A673 (cell line): ENCODE measurements at regions not wholly inside any gene's neighbourhood (a gene's known extent, or its start where the extent isn't known, plus 50 kb on each side); places are given as distances from the start of the nearest gene placed in this dataset.
A peak's percentile ranks its signal among the peaks of the same experiment; 100 is the strongest.
"Not testable (repeated sequence)": the region's sequence is repeated elsewhere in the genome, so short reads cannot be mapped to it uniquely, and the experiment has no call there.

Source experiments
- BruUV-seq: library from RNA; stranded (reverse); fragments of 400-500 nt; replicated peaks from 2 replicates; lab custom pipeline; 2021; lab: Mats Ljungman, UMichigan
- CTCF ChIA-PET: fragments of 300-600 bp; sonication (Branson Sonifier 250); formaldehyde crosslinking; loops from one replicate; lab custom pipeline; 2022; ENCODE audit warnings: antibody characterized with exemption; lab: Charles Lee
- POLR2A ChIA-PET: fragments of 300-600 bp; sonication (Branson Sonifier 250); formaldehyde crosslinking; loops from one replicate; lab custom pipeline; 2022; ENCODE audit warnings: antibody characterized with exemption; ENCODE audit not compliant: low non-redundant PET; lab: Charles Lee
- DNase-seq: peaks from one replicate; pipeline ENCODE4 v3.0.0-alpha.2; 2015; ENCODE audit warnings: low spot score
- H3K27ac ChIP-seq: fragments of 200-600 bp; sonication (generic); 2 replicates; pipeline ENCODE4 v1.5.1; 2016; ENCODE audit warnings: mixed run types, low read depth, mild to moderate bottlenecking, mixed read lengths, antibody characterized with exemption, low read length; ENCODE audit not compliant: poor library complexity, severe bottlenecking
- H3K27me3 ChIP-seq: fragments of 200-600 bp; sonication (generic); replicated peaks from 2 replicates; pipeline ENCODE4 v1.6.1; 2017; ENCODE audit warnings: mixed run types, low read depth, mild to moderate bottlenecking, mixed read lengths, antibody characterized with exemption, low read length; ENCODE audit not compliant: insufficient read depth, poor library complexity
- H3K36me3 ChIP-seq: fragments of 200-600 bp; sonication (generic); 2 replicates; pipeline ENCODE4 v1.6.1; 2016; ENCODE audit warnings: mixed run types, mild to moderate bottlenecking, mixed read lengths, antibody characterized with exemption, low read length; ENCODE audit not compliant: insufficient read depth, poor library complexity, severe bottlenecking
- H3K4me1 ChIP-seq: fragments of 200-600 bp; sonication (generic); 2 replicates; pipeline ENCODE4 v1.6.1; 2017; ENCODE audit warnings: mixed run types, mild to moderate bottlenecking, mixed read lengths, antibody characterized with exemption, low read length; ENCODE audit not compliant: insufficient read depth, poor library complexity, severe bottlenecking
- H3K4me3 ChIP-seq: fragments of 200-600 bp; sonication (generic); 2 replicates; pipeline ENCODE4 v1.5.1; 2016; ENCODE audit warnings: low read depth, mixed run types, mild to moderate bottlenecking, mixed read lengths, low read length; ENCODE audit not compliant: poor library complexity, severe bottlenecking
- H3K9me3 ChIP-seq: fragments of 200-600 bp; sonication (generic); 2 replicates; pipeline ENCODE4 v1.6.1; 2016; ENCODE audit warnings: mixed run types, low read depth, mild to moderate bottlenecking, mixed read lengths, antibody characterized with exemption, low read length; ENCODE audit not compliant: poor library complexity, severe bottlenecking
- CTCF ChIP-seq: fragments of 300-800, 200-600 bp; sonication (generic); conservative IDR thresholded peaks from 2 replicates; pipeline ENCODE4 v1.5.1; 2017; ENCODE audit warnings: low read depth, mild to moderate bottlenecking, antibody characterized with exemption, low read length, moderate library complexity, mixed read lengths
- EZH2 ChIP-seq: fragments of 200-600 bp; sonication (generic); IDR thresholded peaks from 2 replicates; pipeline ENCODE4 v1.6.1; 2017; ENCODE audit warnings: borderline replicate concordance, low read depth, mild to moderate bottlenecking, mixed read lengths, antibody characterized with exemption, low read length; ENCODE audit not compliant: poor library complexity, severe bottlenecking
- intact Hi-C: fragments of 100-400 bp; cut with micrococcal nuclease; formaldehyde crosslinking; loops from one replicate; pipeline ENCODE4 v1.10.0; 2022; ENCODE audit not compliant: unreplicated experiment

DNA sequence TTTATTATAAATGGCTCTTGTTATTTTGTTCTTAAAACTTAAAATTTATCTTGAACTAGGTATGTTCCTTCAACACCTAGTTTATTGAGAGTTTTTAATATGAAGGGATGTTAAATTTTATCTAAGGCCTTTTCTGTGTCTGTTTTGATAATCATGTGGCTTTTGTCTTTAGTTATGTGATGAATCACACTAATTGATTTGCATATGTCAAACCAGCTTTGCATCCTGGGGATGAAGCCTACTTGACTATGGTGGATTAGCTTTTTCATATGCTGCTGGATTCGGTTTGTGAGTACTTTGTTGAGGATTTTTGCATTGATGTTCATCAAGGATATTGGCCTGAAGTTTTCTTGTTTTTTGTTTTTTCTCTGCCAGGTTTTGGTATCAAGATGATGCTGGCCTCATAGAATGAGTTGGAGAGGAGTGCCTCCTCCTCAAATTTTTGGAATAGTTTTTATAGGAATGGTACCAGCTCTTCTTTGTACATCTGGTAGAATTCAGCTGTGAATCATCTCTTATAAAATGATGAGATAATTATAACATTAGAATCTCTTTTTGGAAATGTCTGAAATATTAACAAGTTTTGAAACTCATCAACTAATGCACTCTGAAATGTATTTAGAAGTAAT is 78.7 kb upstream of the AGR3 start:
- ChIA-PET POLR2A (no interaction called here), CTCF (interaction anchor here (0.6 kb wide), 1 partner anchor 1562 kb away, joined by 4 read pairs; no protein-coding TSS in a partner anchor)
- TF ChIP-seq CTCF (no peak), EZH2 (no peak)
- Histone ChIP-seq H3K36me3 (no peaks in the 10 kb centered on the region), H3K9me3 (no peaks in the 10 kb centered on the region), H3K27ac (no peak overlapping the region), H3K4me3 (no peak overlapping the region), H3K27me3 (no peaks in the 10 kb centered on the region), H3K4me1 (peaks cover 4% of the 10 kb centered on the region)
- DNase-seq: no peak
- no TSS peak for BruUV-seq
- intact Hi-C loops: no loop called here

DNA sequence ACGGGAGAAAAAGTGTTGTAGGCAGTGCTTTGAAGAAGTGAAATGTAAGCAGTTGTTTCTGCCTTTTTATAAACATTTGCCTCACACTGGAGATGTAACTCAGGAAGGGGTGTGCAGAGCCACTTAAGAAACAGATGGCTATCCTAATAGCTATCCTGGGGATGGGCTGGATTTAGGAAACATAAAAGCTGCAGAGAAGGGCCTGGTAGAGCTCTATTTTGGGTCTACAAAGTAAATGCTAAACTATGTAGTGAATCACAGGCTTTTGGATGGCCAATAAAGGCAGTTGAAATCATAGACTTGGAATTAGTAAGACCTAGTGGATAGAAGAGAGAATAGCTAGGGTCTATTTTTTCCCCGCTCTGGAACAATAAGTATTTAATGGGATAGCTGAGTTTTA is 79.9 kb upstream of the AGR3 start:
- H3K4me1 ChIP-seq: peaks cover 4% of the 10 kb centered on the region
- BruUV-seq: no TSS peak
- no peak for TF ChIP-seq EZH2
- no peak for TF ChIP-seq CTCF
- H3K36me3 ChIP-seq: no peaks in the 10 kb centered on the region
- H3K27me3 ChIP-seq: no peaks in the 10 kb centered on the region
- POLR2A ChIA-PET: interaction anchor here (0.5 kb wide), 1 partner anchor 285 kb away, joined by 4 read pairs; no protein-coding TSS in a partner anchor
- peak; percentile 30 for DNase-seq
- CTCF ChIA-PET: no interaction called here
- H3K27ac ChIP-seq: no peak overlapping the region
- H3K4me3 ChIP-seq: no peak overlapping the region
- H3K9me3 ChIP-seq: no peaks in the 10 kb centered on the region
- intact Hi-C loops: no loop called here

DNA sequence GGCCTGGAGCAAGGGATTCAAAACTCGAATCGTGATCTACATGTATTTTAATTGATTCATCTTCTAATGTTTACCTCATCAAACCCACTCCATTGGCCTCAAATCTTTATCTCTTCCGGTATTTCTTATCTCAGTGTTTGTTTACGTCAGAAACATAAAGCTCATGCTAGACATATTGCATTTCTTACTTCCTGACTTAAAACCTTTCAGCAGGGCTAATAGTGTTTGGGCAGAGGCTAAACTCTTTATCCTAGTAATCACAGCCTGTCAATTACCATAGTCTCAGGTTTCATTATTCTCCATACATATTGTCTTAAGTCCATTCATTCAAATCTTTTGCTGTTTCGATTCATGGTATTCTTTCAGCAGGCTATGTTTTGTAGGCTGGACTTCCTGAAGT is 81.3 kb upstream of the AGR3 start:
- BruUV-seq: no TSS peak
- Histone ChIP-seq H3K4me1 (peaks cover 4% of the 10 kb centered on the region), H3K27me3 (no peaks in the 10 kb centered on the region), H3K4me3 (no peak overlapping the region), H3K27ac (no peak overlapping the region), H3K36me3 (no peaks in the 10 kb centered on the region), H3K9me3 (no peaks in the 10 kb centered on the region)
- peak; percentile 29 for DNase-seq
- intact Hi-C loops: no loop called here
- TF ChIP-seq EZH2 (no peak), CTCF (no peak)
- ChIA-PET CTCF (no interaction called here), POLR2A (no interaction called here)

GRCh38 chr7:16965697-16966096 is 83.9 kb upstream of the AGR3 start:
- H3K4me3 ChIP-seq, POLR2A ChIA-PET, H3K27ac ChIP-seq, H3K36me3 ChIP-seq, intact Hi-C loops, H3K4me1 ChIP-seq, H3K27me3 ChIP-seq, DNase-seq, CTCF ChIA-PET, H3K9me3 ChIP-seq, BruUV-seq: not testable (repeated sequence)
